ENCODE measurements at regions not wholly inside any gene's neighbourhood (a gene's known extent, or its start where the extent isn't known, plus 50 kb on each side); places are given as distances from the start of the nearest gene placed in this dataset.

DNA sequence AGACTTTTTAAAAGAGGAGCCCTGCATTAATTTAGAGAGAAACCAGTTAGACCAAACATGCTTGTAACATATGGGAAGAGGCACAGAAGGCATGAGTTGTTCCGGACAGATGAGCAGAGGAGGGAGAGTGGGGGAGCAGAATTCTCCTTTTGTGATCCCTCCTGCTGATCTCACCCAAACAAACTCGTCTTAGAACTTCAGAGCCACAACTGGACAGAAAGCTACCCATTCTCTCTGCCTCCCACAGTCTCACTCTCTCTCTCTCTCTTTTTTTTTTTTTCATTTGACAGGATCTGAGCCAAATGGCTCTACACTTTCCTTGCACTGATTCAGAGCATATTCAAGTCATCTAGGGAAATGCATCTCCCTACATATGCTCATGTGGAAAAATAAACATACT lies 196.0 kb upstream of the PAPPA start:
- H3K9me3 ChIP-seq (ENCODE audit: control insufficient read depth, low read depth, low read length) = no peaks in the 10 kb centered on the region

More for the DNA sequence above, 196.0 kb upstream of the PAPPA start:
- Histone ChIP-seq H3K14ac (ENCODE audit: insufficient read depth, low read length) (no peak overlapping the region), H3K4ac (ENCODE audit: low read depth, low read length) (no peak overlapping the region), H3K27ac (ENCODE audit: insufficient read length, low read depth, low read length) (no peak overlapping the region), H3K4me1 (ENCODE audit: insufficient read depth, low read length) (no peaks in the 10 kb centered on the region), H4K20me1 (ENCODE audit: control insufficient read depth, insufficient read depth, insufficient read length) (no peaks in the 10 kb centered on the region), H2BK12ac (ENCODE audit: insufficient read length, low read depth, low read length) (no peak overlapping the region), H4K91ac (ENCODE audit: insufficient read length, low read depth, low read length) (no peak overlapping the region), H3K9ac (ENCODE audit: extremely low read depth, insufficient read length, low read length) (no peak overlapping the region), H2BK120ac (ENCODE audit: low read depth, low read length, poor library complexity, severe bottlenecking) (no peak overlapping the region), H3T11ph (ENCODE audit: low read length) (no peak overlapping the region), H3K79me2 (ENCODE audit: insufficient read depth, low read length) (no peaks in the 10 kb centered on the region), H2BK15ac (ENCODE audit: low read depth, low read length) (no peak overlapping the region), H2BK20ac (ENCODE audit: low read depth, low read length, poor library complexity, severe bottlenecking) (no peak overlapping the region), H3K23ac (ENCODE audit: insufficient read length, low read depth, low read length) (no peak overlapping the region), H2AK5ac (ENCODE audit: insufficient read length, low read length) (no peak overlapping the region), H3K56ac (ENCODE audit: insufficient read length, low read depth, low read length) (no peak overlapping the region), H3K18ac (ENCODE audit: insufficient read length, low read depth, low read length) (no peak overlapping the region), H4K8ac (replicated peaks; ENCODE audit: insufficient read length, low read depth, low read length) (no peak overlapping the region), H3K27me3 (ENCODE audit: insufficient read depth, low read length) (no peaks in the 10 kb centered on the region), H3K23me2 (ENCODE audit: insufficient read length, low read depth, low read length, poor library complexity, severe bottlenecking) (no peaks in the 10 kb centered on the region), H3K79me1 (ENCODE audit: insufficient read depth, low read depth, low read length, poor library complexity, severe bottlenecking) (no peaks in the 10 kb centered on the region), H2BK5ac (ENCODE audit: insufficient read length, low read length) (no peak overlapping the region), H4K5ac (ENCODE audit: insufficient read length, low read depth, low read length) (no peak overlapping the region), H3K4me2 (ENCODE audit: insufficient read depth, insufficient read length, low read length) (no peak overlapping the region), H2AFZ (ENCODE audit: low read length) (no peak overlapping the region)
- Mint-ChIP-seq H3K27me3 (ENCODE audit: low read depth) (peaks cover 4% of the 10 kb centered on the region), H3K9me3 (peaks cover 6 to 10% of the 10 kb centered on the region in 2 experiments), H3K4me3 (no peak overlapping the region), H3K4me1 (peaks cover 0 to 6% of the 10 kb centered on the region in 2 experiments; a peak in 2 of 4 replicates), H3K27ac (no peak overlapping the region), H3K36me3 (ENCODE audit: insufficient read depth in 1 of 3, low read depth in 3 of 3) (peaks cover 4 to 7% (median 6%) of the 10 kb centered on the region in 3 experiments; a peak in 5 of 7 replicates)
- no CpG with 5 or more reads among the region's 2 CpGs for WGBS (ENCODE audit: extremely low coverage, insufficient read length, low lambda C conversion rate)
- TF ChIP-seq, protein P1, sequence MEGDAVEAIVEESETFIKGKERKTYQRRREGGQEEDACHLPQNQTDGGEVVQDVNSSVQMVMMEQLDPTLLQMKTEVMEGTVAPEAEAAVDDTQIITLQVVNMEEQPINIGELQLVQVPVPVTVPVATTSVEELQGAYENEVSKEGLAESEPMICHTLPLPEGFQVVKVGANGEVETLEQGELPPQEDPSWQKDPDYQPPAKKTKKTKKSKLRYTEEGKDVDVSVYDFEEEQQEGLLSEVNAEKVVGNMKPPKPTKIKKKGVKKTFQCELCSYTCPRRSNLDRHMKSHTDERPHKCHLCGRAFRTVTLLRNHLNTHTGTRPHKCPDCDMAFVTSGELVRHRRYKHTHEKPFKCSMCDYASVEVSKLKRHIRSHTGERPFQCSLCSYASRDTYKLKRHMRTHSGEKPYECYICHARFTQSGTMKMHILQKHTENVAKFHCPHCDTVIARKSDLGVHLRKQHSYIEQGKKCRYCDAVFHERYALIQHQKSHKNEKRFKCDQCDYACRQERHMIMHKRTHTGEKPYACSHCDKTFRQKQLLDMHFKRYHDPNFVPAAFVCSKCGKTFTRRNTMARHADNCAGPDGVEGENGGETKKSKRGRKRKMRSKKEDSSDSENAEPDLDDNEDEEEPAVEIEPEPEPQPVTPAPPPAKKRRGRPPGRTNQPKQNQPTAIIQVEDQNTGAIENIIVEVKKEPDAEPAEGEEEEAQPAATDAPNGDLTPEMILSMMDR (conservative IDR thresholded peaks at IDR 0.05) = no peak
- DNase-seq = no peak
